ENCODE measurements at regions not wholly inside any gene's neighbourhood (a gene's known extent, or its start where the extent isn't known, plus 50 kb on each side); places are given as distances from the start of the nearest gene placed in this dataset.
"Not testable (repeated sequence)": the region's sequence is repeated elsewhere in the genome, so short reads cannot be mapped to it uniquely, and the experiment has no call there.

GRCh38 chr1:244106837-244107493 lies 55.9 kb downstream of the ZBTB18 start:
- no peak for DNase-seq (ENCODE audit: low read depth)

DNA sequence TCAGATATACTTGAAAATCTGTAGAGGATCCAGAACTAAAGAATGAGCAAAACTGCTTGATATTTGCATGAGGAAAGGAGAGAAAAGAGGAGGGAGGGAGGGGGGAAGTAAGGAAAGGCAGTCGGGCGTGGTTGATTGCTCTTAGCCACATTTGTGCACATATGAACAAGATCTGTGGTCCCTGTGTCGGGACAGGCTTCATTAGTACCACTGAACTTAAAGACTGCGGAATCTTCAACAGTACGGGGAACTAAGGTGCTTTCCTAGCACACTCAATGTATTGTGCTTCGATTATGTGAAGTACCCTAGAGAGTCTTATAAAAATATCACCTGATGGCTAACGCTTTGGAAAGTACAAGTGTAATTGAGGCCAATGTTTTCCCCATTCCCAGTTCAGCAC lies 59.9 kb downstream of the ZBTB18 start:
- DNase-seq (ENCODE audit: low read depth), result no peak

GRCh38 chr1:244112041-244112440 lies 61.0 kb downstream of the ZBTB18 start:
- no peak for DNase-seq (ENCODE audit: low read depth)

- no peak for DNase-seq (ENCODE audit: low read depth)
Observed at GRCh38 chr1:244112636-244113035, 61.6 kb downstream of the ZBTB18 start.

GRCh38 chr1:244113532-244114320 lies 62.6 kb downstream of the ZBTB18 start:
- no peak for DNase-seq (ENCODE audit: low read depth)

DNA sequence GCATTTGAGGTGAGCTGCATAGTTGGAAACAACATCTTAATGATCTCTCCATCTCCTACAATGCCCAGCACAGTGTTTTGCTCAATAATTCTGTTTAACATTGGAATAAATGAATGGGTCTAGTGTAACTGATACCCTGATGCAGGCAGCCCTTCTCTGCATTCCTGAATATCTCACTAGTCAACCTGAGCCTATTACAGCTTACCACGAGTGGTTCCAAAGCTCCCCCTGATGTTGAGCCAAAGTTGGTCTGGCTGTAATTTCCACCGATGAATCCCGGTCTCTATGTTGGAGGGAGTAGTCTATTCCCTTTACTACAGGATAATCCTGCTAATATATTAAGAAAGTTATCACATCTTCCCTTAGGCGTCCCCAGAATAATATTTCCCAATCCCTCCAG lies 63.8 kb downstream of the ZBTB18 start:
- no peak for DNase-seq (ENCODE audit: low read depth)

DNA sequence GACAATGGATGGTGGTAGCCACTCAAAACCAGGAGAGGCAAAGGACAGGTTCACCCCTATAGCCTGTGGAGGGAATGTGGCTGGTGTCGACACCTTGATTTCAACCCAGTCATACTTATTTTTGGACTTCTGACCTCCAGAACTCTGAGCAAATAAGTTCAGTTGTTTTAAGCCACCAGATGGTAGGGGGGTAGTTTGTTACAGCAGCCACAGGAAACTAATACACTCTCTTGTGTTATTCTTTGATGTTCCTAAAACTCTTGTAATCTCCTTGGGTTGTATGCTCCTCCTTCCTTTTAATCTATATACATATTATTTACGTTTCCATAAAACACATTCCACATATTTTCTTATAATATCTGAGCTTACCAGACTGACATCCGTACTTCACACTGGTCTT lies 65.9 kb downstream of the ZBTB18 start:
- no peak for DNase-seq (ENCODE audit: low read depth)

DNA sequence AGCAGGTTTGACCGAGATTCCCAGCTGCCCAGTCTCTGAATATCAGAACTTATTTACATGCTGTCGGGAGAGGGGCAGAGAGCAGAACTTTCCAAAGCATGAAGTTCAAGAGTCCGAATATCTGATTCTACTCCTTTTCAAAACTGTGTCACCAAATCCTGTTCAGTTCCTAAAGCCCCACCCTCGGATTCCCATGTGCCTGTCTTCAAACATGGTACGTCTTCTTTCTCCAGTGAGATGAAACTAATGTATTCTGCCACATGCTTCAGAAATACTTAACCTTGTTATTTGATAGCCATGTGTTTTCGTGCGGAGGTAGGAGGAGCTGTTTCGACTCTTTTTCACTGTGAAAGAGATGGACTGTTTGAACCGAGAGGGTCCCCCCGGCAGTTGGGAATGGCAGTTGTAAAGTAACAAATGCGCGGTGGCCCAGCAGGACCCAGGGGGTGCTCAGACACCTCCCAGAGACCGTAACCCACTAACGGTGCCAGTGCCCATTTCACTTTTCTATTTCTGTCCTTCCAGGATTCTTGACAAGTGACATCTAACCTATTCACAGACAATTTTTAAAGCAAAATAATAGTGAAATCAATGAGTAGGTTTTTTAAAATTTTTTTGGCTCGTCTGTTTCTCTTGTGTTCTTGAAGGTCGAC lies 67.2 kb downstream of the ZBTB18 start:
- no peak for DNase-seq (ENCODE audit: low read depth)

GRCh38 chr1:244128591-244129383 lies 77.7 kb downstream of the ZBTB18 start:
- no peak for DNase-seq (ENCODE audit: low read depth)

DNA sequence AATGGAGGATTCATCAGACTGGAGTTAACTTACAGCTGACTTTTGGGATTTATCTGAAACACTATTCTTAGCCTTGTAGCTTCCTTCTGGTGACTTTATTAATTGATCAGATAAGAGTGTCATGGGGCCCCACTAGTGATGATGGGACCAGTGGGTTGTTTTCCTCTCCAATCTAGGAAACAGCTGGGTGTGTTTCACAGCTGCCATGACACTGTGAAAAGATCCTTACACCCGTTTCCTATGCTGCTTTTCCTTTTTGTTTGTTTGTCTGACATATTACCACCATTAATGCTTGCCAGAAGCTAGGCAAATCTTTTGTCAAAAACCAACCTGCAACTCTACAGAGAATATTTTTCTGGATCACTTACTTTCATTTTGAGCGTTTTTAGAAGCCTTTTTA lies 86.2 kb downstream of the ZBTB18 start:
- DNase-seq (ENCODE audit: low read depth), result no peak

- no peak for DNase-seq (ENCODE audit: low read depth)
Observed at GRCh38 chr1:244137725-244138124, 86.6 kb downstream of the ZBTB18 start.

GRCh38 chr1:244138399-244138798 lies 87.3 kb downstream of the ZBTB18 start:
- DNase-seq (ENCODE audit: low read depth), result no peak

DNA sequence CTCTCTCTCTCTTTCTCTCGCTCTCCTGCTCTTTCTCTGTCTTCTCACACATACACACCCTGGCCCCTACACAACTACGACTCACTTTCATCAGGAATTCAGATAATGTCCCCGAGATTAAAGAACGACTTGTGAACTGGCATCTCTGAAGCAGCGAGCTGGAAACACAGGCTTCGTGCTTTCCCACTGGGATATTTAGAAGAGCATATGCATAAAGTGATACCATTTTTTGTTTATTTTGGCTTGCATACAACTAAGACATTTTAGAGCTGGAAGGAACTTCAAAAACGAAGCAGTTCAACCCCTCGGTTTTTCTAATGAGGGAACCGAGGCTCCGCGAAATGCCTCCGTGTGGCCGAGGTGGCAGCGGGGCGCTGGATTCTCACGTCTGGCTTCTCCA lies 88.6 kb downstream of the ZBTB18 start:
- DNase-seq (ENCODE audit: low read depth), result no peak

- DNase-seq (ENCODE audit: low read depth), result no peak
Observed at GRCh38 chr1:244140420-244140819, 89.3 kb downstream of the ZBTB18 start.

- no peak for DNase-seq (ENCODE audit: low read depth)
Observed at GRCh38 chr1:244144053-244144452, 93.0 kb downstream of the ZBTB18 start.

DNA sequence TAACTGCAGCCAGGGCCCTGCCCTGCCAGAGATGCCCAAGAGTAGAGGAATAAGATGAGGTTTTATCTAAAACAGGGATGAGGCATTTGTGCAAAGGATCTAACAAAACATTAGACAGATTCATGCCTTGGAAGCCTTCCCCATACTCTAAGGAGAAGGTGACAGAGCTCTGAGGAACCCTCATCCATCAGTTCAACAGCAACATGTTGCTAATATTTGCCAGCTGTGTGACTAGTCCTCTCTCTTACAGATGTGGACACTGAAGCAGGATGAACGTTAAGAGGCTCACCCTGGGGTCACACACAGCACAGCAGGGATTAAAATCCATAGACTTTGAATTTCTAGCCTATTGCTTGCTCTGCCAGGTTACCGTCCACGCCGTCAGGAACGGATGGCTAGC lies 99.0 kb downstream of the ZBTB18 start:
- no peak for DNase-seq (ENCODE audit: low read depth)

GRCh38 chr1:244150665-244151064 lies 99.6 kb downstream of the ZBTB18 start:
- no peak for DNase-seq (ENCODE audit: low read depth)

DNA sequence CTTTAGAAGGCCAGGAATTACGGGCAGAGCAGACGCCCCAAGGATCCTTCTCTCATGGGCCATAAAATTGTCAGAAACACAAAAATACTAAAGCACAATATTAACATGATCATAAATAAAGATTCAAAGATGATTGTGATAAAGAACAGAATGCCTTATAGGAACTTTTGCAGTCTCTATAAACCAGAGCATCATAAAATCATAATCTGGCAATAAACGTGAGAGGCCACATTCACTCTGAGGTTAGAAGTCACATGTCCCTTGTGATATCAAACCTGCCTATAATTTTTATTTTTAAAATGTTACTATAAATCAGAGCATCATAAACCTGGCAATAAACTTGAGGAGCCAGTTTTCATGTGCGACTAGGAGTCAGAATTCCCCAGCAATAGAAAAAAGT lies 100.5 kb downstream of the ZBTB18 start:
- DNase-seq (ENCODE audit: low read depth), result no peak

GRCh38 chr1:244154508-244154871 lies 103.4 kb downstream of the ZBTB18 start:
- DNase-seq (ENCODE audit: low read depth), result no peak

DNA sequence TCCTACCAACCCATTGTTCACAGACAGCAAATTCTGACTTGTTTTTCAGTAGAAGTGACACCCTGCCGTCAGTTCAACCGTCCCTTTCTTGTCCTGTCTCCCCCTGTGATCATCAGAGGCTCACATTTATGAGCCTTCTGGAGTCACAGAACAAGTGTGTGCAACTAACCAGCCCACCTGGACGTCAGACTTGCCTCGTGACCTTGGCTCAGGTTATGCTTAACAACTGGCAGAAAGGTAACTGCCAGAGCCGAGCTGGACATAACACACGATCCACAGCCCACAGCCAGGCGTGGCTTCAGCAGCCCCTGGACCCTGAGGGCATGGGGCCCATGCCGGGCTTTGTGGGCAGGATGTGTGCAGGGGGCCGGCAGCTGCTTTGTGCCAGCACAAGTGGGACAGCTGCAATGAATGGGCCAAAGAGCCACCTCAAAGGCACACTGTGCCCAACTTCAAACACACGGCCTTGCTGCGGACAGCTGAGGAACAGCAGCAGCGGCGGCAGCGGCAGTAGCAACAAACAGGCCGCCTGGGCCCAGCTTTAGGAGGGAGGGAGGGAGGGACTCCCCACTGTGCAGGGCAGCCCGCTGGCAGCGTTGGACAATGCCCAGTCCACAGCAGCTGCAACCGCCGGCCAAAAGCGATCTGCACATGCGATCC lies 103.9 kb downstream of the ZBTB18 start:
- no peak for DNase-seq (ENCODE audit: low read depth)

DNA sequence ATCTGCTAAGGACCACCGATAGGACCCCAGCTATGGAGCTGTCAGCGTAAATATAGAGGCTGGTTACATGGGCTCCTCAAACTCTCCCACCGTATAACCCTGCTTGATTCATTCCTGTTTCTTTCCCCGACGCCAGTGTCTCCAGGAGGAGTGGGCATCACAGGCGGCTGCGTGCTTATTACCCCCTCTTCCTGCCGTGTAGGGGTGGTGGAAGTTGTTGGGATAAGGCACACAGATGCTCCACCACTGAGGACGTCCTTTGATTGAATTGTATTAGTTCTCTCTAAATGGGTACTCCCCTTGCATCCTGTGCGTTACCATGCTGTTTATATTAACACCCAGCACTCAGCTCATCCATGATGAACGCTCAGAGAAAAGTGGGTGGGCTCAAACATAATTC lies 104.6 kb downstream of the ZBTB18 start:
- no peak for DNase-seq (ENCODE audit: low read depth)

GRCh38 chr1:244156617-244157016 lies 105.5 kb downstream of the ZBTB18 start:
- DNase-seq (ENCODE audit: low read depth), result not testable (repeated sequence)

Measured in T follicular helper cell (primary cell).